ENCODE measurements at regions not wholly inside any gene's neighbourhood (a gene's known extent, or its start where the extent isn't known, plus 50 kb on each side); places are given as distances from the start of the nearest gene placed in this dataset.

- TF ChIP-seq ATF6 (CRISPR knock-in tag; IDR thresholded peaks at IDR 0.05) (no peak), TBL1XR1 (IDR thresholded peaks at IDR 0.05; ENCODE audit: low read length in 2 of 2) (peak; percentile 26 to 39; a peak in 1 of 4 replicates), SOX6 (IDR thresholded peaks at IDR 0.05) (peak; percentile 84), NFE2L1 (tag; IDR thresholded peaks at IDR 0.05; ENCODE audit: borderline replicate concordance, low read depth) (no peak), TEAD4 (IDR thresholded peaks at IDR 0.05; ENCODE audit: low read length) (peak; percentile 96), TEAD4 (CRISPR knock-in tag; IDR thresholded peaks at IDR 0.05; ENCODE audit: borderline replicate concordance) (no peak), NCOR1 (IDR thresholded peaks at IDR 0.05) (peak; percentile 89), PHB2 (IDR thresholded peaks at IDR 0.05; ENCODE audit: low read depth) (peak; percentile 84), CCNT2 (IDR thresholded peaks at IDR 0.05; ENCODE audit: borderline replicate concordance, extremely low read depth, insufficient read length, low read depth, low read length) (peak; percentile 75), ZNF23 (CRISPR knock-in tag; IDR thresholded peaks at IDR 0.05) (no peak), RREB1 (CRISPR knock-in tag; IDR thresholded peaks at IDR 0.05) (no peak), MTA2 (IDR thresholded peaks at IDR 0.05; ENCODE audit: low read depth) (peak; percentile 91), C11orf30 (IDR thresholded peaks at IDR 0.05; ENCODE audit: low read depth) (peak; percentile 33), PKNOX1 (IDR thresholded peaks at IDR 0.05) (peak; percentile 85)
These were observed 392.0 kb upstream of the RORA start (continued) for GRCh38 chr15:61621146-61621545.

Measured in K562 (cell line).